ENCODE measurements at regions not wholly inside any gene's neighbourhood (a gene's known extent, or its start where the extent isn't known, plus 50 kb on each side); places are given as distances from the start of the nearest gene placed in this dataset.

- TF ChIP-seq CTCF (IDR thresholded peaks at IDR 0.05) (no peak), POLR2A (IDR thresholded peaks at IDR 0.05) (no peak)
Measured at GRCh38 chr11:44377914-44378321, 68.0 kb upstream of the ALX4 start.

All from upper lobe of left lung (tissue), 4 donors.